HG03139 (cell line): ENCODE measurements at regions not wholly inside any gene's neighbourhood (a gene's known extent, or its start where the extent isn't known, plus 50 kb on each side); places are given as distances from the start of the nearest gene placed in this dataset.

Experiments
- ATAC-seq: cut with Tn5 transposase; IDR thresholded peaks from one replicate; pipeline ENCODE4 v1.9.1; 2021; ENCODE audit not compliant: unreplicated experiment

DNA sequence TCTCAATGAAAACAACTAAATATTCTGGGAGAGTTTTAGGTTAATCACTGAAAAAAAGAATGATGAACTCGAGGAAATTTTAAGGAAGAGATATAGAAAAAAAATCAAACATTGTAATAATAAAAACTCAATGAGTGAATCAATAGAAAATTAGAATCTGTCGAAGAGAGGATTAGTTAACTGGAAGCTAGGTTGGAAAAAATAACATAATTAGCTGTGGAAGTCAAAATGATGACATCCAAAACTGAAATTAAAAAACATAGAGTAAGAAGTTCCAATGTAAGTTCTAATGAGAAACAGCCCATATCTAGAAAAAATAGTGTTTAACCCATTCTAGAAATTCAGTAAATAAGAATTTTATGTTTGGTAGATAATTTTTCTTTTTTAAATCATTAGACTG, 299.3 kb upstream of the RARB start:
- no peak for ATAC-seq

DNA sequence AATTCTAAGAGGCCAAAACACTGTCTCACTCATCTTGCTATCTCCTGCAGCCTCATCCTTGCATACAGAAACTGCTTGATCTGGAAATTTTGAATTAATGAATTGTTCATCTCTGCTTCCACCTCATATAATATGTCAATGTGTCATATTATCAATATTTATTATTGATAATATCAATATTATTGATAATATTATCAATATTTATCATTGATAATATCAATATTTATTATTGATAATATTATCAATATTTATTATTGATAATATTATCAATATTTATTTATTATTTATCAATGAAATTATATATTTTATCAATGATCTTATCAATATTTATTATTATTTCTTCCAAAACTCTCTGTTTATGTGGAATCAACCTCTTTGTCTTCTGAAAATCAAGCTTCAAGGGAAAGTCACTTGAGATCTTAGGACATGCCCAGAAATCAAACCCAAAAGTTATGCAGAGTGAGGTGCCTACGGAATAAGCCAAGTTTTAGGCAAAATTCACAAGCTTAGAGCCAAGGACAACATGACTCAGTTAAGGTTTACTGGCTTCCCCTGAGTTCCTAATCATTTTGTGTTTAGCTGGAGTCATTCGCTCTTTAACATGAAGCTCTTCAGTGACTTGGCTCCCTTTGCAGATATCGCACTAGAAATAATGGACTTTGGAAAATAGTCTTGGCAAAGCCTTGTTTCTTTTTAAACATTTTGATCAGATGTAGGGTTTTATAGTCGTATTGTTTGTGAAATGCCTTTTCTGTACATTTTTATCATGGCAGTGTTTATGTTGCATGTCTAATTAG, 297.1 kb upstream of the RARB start:
- no peak for ATAC-seq

DNA sequence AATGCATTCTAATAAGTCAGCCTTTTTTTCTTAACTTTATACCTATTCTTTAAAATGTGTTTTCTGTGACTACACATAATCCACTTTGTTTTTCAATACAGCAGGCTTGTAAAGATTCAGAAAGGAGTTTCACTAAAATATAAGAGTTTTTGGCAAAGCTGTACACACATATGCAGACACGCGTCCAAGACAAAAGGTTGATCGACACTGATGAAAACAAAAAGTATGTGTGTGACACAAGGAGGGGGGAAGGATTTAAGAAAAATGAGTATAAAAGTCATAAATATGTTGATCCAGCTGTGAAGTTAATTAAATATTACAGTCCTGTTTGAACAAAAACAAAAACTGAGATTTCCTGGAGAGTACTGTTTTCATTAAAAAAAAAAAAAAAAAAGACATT, 294.5 kb upstream of the RARB start:
- ATAC-seq = no peak

DNA sequence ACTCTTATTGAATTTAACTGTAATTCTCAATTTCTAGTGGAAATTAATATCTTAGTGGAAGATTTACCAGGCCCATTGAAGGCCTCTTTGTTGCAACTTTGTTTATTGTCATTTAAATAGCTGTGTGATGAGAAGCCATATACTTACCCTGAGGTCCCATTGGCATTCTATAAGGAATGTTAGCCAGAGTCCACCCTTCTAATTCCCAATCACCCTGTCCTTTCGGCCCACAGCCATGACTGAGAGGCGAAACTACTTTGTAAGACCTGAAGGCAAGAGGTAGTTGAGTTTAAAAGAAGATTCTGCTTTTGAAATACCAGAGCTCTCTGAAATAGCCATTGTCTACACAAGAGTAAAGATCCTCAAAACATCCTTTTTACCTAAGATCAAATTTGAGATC, 290.5 kb upstream of the RARB start:
- ATAC-seq = no peak

DNA sequence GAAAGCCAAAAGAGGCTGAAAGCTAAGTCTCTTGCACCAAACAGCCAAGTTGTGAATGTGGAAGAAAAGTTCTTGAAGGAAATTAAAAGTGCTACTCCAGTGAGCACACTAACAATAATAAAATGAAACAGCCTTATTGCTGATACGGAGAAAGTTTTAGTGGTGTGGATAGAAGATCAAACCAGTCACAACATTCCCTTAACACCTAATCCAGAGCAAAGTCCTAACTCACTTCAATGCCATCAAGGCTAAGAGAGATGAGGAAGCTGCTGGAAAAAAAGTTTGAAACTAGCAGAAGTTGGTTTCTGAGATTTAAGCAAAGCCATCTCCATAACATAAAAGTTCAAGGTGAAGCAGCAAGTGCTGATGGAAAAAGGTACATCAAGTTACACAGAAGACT, 288.8 kb upstream of the RARB start:
- no peak for ATAC-seq

DNA sequence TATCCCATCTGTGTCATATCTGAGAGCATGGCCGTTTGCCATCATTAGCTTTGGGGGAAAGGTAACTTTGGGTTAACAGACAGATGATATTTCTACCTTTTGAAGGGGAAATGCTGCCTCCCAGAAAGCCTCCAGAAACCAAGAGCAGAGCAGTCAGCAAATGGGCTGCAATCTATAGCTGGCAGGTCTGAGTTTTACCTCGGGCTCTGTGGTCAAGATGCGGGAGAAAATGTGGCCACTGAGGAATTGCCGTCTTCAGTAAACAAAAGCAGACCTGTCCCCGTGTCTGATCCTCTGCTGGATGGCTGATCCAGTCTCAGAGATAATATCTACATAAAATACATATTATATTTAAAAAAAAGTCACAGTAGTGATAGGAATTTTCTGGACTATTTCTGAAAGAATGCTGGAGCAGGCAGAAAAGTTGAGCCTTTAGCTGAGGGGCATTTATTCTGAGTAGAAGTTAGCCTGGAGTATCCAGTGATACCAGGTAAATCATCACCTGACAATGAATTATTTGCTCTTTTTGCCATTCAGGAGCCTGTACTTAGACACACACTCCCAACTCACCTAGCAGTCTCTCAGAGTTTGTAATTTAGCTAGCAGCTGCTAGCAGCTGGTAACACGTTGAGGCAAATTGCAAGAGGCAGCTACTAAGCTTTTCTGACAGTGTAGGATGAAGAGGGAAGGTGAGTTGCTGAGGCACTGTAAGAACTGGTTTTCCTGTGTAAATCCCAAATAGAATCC, 285.3 kb upstream of the RARB start:
- no peak for ATAC-seq

DNA sequence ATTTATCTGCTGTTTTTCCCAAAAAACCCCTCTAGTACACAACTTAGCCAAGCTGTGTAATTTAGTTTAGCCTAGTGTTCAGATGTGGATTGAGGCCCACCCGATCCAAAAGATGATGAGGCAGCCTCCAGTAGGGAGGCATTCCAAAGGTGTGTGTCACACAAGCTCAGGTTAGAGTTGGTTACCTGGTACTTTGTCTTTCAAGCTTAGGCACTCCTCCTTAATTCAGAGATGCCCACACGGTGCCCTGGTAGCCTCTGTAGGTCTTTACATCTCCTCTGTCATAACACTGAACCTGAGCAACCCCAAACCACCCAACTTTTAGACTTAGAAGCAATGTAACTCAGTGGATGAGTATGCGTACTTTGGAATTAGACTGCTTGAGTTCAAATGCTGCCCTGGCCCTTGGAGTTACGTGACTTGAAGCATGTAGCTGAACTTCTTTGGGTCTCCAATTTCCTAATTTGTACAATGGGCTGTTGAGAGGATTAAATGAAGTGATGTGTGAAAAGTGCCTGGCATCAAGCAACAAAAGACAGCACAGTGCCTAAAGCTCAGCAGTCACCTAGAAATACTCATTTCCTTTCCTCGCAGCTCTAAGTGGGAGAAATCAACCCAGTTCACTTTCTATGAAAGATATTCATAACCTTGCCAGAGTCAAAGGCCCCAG, 284.6 kb upstream of the RARB start:
- no peak for ATAC-seq

DNA sequence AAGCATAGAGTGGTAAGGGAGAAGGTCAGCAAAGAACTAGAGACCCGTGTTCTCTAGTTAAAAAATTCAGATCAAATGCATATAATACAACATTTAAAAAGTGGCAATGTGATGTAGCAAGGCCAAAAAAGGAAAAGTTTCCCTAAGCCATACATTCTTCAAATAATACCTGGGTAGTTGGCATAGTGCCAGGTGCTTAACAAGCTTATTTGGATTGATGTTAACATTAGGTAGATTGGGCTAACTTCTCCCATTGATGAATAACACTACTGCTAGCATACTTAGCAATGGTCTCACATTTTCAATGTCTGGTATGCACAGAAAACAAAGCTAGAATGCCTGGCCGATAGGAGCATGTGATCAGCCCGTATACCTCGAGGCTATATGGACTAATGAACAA, 283.6 kb upstream of the RARB start:
- no peak for ATAC-seq

DNA sequence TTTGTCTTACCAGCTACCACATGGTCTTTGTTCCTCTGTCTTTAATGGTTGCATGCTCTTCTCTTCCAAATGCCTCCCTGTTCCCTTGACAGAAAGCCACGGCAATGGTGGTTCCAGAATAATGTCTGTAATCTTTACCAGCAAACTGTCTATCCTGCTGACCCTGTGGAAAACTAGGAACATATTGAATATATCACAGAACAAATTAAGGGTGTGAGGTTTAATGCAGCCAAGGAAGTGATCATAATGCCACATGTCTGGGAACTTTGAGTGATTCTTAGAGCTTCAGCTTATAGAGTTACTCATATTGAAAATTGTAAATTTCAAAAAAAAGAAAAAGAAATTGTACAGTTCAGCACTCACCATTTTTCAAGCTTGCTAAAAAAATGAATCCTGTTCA, 282.9 kb upstream of the RARB start:
- ATAC-seq = no peak

DNA sequence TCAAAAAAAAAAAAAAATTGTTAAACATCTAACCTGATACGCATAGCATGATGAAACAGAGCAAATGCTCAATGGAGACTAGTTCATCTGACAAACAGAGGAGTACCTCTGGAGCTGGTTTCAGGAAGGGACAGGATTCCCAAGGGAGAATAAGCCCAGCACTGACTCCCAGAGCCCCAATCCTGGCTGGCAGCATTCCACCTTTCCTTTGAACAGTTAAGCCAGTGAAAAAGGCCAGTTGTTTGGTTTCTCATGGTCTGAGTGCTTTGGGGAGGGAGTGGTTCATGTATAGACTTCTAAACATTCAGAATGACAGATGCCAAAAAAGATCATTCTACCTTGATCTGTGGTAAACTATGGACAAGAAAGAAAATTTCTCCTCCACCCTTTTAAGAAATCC, 277.9 kb upstream of the RARB start:
- no peak for ATAC-seq

DNA sequence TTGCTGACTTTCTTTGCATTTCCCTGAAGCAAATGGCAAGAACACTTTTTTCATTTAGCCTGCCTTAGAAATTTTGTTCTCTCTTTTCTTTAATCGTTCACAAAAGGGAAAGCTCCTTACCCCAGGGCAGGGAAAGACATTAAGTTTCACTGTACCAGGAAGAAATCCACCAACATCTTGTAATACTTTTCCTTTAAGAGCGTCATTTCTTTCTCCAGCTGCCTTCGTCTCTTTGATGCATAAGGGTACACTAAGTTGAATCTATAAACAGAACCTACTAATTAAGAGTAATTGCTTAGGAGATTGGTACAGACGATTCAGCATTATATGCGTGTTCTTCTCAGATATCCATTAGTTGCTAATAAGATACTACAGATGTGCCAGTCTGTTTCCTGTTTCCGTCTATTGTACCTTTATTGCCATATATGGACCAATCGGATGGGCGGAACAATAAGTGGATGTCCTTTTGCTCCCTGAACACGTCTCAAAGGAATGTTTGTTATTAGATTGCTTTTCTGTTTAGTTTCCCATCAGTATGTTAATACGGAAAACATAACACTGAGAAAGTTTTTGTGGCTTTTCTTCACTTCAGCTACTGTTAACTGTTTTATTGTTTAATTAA, 276.7 kb upstream of the RARB start:
- no peak for ATAC-seq

DNA sequence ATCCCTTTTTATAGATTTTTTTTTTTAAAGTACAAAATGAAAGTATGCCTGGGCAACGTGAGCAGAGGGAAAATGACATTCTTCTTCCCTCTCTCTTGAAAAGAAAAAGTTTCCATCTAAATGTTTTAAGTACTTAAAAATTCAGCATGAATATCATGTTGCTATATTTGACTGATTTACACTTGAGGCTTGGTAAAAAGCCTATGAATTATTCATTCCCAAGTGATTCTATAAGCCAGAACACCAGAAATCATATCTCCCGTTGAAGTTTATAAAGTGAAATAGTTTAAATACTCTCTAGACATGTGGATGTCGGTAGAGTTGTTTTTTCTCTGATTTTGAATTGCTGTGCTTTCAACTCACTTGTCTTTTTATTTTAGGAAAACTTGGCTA, 276.2 kb upstream of the RARB start:
- no peak for ATAC-seq

DNA sequence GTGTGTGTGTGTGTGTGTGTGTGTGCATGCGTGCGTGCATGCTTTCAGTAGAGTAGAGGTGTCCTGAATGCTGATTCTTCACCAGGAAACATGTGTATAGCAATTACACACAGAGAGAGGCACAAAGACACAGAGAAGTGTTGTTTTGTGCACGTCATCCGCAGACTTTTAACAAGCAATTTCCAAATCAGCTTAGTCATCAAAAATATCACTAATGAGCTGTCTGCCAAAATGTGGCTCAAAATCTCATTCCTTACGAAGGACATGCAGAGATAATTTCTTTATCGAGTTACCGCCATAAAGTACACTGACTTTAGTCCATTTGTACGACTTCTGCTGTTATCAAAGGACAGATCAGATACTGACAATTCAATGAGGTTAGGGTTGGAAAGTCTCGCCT, 274.9 kb upstream of the RARB start:
- no peak for ATAC-seq

DNA sequence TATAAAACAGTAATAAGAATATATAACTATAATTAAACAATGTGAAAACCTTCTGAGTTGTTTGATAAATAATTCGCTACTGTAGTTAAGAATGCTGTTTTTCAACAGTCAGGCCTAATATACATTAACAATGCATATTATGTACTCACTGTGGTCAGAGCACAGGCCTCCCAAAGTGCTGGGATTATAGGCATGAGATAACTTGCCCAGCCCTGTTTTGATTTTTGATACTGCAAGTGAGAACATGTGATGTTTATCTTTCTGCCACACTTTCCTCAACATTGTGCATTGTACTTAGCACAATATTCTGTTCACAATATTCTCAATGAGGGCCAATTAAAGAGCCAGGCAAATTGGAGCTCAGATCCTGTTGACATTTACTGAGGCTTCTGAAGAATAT, 274.5 kb upstream of the RARB start:
- ATAC-seq = no peak

DNA sequence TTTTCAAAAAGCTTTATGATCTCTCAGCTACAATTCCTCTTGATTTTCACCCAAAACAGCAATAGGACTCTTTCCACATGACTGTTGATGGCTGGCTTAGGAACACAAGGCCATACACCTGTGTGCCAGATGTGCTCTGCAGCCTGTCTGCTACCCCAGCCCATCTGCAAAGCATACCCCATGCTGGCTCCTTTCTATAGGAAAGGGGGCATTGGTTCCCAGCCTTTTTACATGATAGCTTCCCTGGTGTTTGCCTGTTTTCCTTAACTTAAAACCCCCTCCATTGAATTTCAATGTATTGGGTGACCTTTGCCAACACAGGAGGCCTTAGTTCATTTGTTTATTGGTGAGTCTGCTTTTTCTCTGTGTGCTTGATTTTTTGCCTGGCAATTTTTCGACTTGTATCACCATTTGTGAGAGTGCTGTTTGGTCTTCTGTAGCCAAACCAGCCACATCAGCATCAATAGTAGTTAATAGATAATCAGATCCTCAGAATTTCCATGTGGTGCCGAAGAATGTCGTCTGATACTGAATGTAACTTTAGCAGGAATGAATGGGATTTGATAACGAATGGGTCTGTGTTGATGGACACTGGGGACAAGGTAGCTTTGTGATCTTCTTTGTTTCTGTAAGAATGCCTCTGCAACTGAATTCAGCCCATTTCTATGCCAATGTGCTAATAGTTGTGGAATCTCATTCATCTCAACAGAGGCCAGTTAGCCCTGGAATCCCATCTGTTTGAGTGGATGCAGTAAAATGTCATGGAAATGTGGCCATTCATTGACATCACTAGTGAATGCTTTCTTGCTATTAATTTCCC, 272.2 kb upstream of the RARB start:
- ATAC-seq = no peak

DNA sequence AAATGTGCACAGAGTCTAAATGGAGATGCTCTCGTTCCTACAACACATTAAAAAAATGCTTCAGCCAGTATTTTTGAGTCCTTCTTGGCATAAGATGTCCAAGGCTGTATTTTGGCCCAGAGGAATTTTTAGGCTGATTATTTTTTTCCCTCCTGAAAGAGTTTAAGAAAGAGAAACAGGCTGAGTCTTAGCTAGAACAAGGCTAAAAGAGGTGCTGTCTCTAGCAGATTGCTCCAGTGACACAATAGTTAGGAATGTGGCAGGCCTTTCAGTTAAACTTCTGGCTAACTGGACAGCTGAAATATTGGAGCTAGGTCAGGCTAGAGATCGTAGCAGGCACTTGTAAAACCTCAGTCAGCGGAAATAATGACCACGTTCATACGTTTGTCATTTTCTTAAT, 271.4 kb upstream of the RARB start:
- no peak for ATAC-seq

DNA sequence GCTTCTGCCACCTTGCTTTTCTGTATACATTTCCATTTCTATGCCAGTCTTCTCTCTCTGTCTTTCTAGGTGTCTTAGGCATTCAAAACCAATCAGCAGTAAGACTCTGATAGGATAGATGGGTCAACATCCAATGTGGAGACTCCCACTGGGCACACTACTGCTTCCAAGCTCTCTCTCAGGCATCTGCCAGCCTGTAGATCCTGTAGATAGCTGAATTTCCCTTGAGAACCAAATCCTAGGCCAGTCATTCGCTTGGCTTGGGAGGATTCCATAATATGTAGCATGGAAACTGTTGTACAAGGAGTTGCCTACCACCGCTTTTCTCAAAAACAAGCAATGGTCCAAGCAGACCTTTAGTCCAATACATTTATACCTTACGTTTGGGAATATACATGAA, 262.8 kb upstream of the RARB start:
- ATAC-seq = no peak

DNA sequence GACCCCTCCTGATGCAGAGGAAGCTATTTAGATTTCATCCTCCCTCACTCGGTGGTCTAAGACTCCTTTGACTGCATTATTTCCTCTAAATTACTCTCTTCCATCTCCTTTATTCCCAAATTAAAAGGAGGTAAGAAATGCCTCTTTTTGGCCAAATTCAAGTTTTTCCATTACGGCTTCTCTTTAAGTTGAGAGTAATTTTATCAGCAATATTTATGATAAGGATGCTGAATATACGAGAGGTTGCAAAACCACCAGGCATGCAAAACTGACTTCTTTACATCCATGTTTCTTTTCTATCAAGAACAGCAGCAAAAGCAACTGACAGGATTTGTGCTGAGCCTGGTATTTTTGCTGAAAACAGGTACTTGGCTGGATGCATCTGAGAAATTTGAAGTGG, 262.0 kb upstream of the RARB start:
- ATAC-seq = no peak

DNA sequence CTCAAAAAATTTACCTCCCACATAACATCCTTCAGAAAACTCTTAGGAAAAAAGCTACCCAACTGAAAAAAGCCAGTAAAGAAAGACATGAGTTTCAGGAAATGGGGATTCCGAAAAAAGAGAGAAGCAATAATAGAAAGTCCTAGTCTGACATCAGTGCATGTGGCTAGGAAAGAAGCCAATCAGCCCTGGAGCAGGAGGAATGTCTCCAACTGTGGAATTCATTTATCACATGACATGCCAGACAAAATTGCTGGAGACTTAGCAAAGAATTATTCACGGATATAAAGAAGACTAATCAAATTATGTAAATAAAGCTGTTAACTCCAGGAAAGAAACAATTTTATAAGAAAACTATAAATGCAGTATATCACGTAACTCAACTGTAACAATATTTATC, 258.9 kb upstream of the RARB start:
- ATAC-seq = no peak

DNA sequence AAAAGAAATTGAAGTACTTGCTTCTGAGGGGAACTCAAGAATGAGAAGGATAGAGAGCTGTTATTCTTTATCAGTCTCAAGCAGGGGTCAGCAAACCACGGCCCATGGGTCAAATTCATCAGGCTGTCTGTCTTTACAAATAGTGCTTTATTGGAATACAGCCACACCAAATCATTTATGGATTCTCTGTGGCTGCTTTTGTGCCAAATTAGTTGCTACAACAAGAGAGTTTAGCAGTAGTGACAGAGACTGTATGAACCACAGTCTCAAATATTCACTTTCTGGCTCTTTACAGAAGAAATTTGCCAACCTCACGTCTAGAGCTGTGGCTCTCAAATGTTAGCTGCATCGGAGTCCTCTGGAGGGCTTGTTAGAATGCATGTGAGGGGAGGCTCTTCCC, 258.0 kb upstream of the RARB start:
- no peak for ATAC-seq
